KMS-11 (cell line): ENCODE measurements at regions not wholly inside any gene's neighbourhood (a gene's known extent, or its start where the extent isn't known, plus 50 kb on each side); places are given as distances from the start of the nearest gene placed in this dataset.
A peak's percentile ranks its signal among the peaks of the same experiment; 100 is the strongest.

ENCODE experiments used
- H2AFZ ChIP-seq: fragments of 200-600 bp; sonication (generic); 2 replicates; pipeline ENCODE4 v1.6.1; 2016; ENCODE audit warnings: antibody characterized with exemption, mixed run types, low read depth
- H3K27ac ChIP-seq: fragments of 200-600 bp; sonication (generic); 2 replicates; pipeline ENCODE4 v1.6.1; 2016; ENCODE audit warnings: mild to moderate bottlenecking, mixed run types
- H3K27me3 ChIP-seq: fragments of 200-600 bp; sonication (generic); 2 replicates; pipeline ENCODE4 v1.6.1; 2017; ENCODE audit warnings: mild to moderate bottlenecking, low read depth, mixed run types, moderate library complexity; ENCODE audit not compliant: insufficient read depth
- H3K36me3 ChIP-seq: fragments of 200-600 bp; sonication (generic); 2 replicates; pipeline ENCODE4 v1.6.1; 2017; ENCODE audit warnings: mild to moderate bottlenecking, mixed run types; ENCODE audit not compliant: insufficient read depth
- H3K4me1 ChIP-seq: fragments of 200-600 bp; sonication (generic); 2 replicates; pipeline ENCODE4 v1.6.1; 2016; ENCODE audit warnings: mild to moderate bottlenecking, low read depth, mixed run types; ENCODE audit not compliant: poor library complexity, severe bottlenecking
- H3K4me2 ChIP-seq: fragments of 200-600 bp; sonication (generic); 2 replicates; pipeline ENCODE4 v1.7.0; 2016; ENCODE audit warnings: mild to moderate bottlenecking, mixed run types
- H3K4me3 ChIP-seq: fragments of 200-600 bp; sonication (generic); IDR thresholded peaks from 2 replicates; pipeline ENCODE4 v1.6.1; 2017; ENCODE audit warnings: low read depth, low read length, mixed read lengths; ENCODE audit not compliant: insufficient read depth
- H3K79me2 ChIP-seq: fragments of 200-600 bp; sonication (generic); 2 replicates; pipeline ENCODE4 v1.6.1; 2016; ENCODE audit warnings: low read depth, mixed run types; ENCODE audit not compliant: insufficient read depth
- H3K9ac ChIP-seq: fragments of 200-600 bp; sonication (generic); 2 replicates; pipeline ENCODE4 v1.6.1; 2016; ENCODE audit warnings: mild to moderate bottlenecking, mixed run types
- H4K20me1 ChIP-seq: fragments of 200-600 bp; sonication (generic); 2 replicates; pipeline ENCODE4 v1.6.1; 2016; ENCODE audit warnings: mild to moderate bottlenecking, mixed run types; ENCODE audit not compliant: insufficient read depth
- TF ChIP-seq, protein P1 (sequence below): fragments of 200-600 bp; sonication (generic); conservative IDR thresholded peaks from 2 replicates; pipeline ENCODE4 v1.6.1; 2017; ENCODE audit warnings: low read depth, mild to moderate bottlenecking, antibody characterized with exemption, low read length, moderate library complexity, mixed read lengths

DNA sequence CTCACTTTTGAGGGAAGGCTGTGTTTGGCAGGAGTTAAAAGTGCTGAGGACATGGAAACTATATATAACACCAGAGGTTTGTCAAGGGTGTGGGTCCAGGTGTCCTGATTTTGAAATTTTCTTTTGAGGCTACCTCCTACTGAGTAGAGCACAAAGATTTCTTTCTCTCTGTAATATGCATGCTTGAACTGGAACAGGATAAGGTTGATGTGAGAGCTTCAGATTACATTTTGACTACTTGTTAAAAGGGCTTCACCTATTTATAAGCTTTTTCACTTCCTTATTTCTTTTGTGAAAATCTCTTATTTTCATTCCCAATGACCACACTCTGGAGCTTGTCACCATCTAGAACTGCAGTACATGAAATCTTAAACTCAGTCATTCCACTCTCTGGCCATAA is 59.8 kb upstream of the PLA2G4A start:
- Histone ChIP-seq H3K4me3 (peak overlapping the region; percentile 55), H2AFZ (peak overlapping the region; percentile 11; the same call in 1 of the 2 replicates), H3K9ac (no peak overlapping the region; the same call in 1 of the 2 replicates), H4K20me1 (no peaks in the 10 kb centered on the region), H3K27me3 (no peaks in the 10 kb centered on the region), H3K27ac (peak overlapping the region; percentile 51), H3K4me1 (peaks cover 71% of the 10 kb centered on the region), H3K36me3 (no peaks in the 10 kb centered on the region), H3K4me2 (peak overlapping the region; percentile 60), H3K79me2 (no peaks in the 10 kb centered on the region)
- TF ChIP-seq, protein P1, sequence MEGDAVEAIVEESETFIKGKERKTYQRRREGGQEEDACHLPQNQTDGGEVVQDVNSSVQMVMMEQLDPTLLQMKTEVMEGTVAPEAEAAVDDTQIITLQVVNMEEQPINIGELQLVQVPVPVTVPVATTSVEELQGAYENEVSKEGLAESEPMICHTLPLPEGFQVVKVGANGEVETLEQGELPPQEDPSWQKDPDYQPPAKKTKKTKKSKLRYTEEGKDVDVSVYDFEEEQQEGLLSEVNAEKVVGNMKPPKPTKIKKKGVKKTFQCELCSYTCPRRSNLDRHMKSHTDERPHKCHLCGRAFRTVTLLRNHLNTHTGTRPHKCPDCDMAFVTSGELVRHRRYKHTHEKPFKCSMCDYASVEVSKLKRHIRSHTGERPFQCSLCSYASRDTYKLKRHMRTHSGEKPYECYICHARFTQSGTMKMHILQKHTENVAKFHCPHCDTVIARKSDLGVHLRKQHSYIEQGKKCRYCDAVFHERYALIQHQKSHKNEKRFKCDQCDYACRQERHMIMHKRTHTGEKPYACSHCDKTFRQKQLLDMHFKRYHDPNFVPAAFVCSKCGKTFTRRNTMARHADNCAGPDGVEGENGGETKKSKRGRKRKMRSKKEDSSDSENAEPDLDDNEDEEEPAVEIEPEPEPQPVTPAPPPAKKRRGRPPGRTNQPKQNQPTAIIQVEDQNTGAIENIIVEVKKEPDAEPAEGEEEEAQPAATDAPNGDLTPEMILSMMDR: no peak

DNA sequence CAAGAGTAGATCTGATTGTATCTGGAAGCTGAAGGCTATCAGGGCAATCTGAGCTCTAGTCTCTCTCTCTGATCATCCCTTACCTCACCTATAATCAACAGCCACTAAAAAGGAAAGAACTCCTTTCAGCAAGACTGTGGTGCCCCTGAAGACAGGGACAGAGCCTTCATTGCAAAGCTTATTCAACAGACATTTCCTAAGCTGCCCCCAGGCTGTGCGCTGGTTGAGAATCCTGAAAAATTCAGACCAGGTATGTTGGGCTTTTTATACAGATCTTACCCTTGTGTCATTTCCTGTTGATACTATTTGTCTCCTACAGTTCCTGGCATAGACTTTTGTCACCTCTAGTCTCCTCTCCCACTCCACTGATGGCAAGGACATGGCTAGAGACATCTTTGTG is 63.3 kb upstream of the PLA2G4A start:
- Histone ChIP-seq H3K79me2 (no peaks in the 10 kb centered on the region), H3K27me3 (no peaks in the 10 kb centered on the region), H3K9ac (no peak overlapping the region), H3K4me3 (no peak overlapping the region), H3K27ac (no peak overlapping the region), H2AFZ (no peak overlapping the region), H3K4me1 (peaks cover 58% of the 10 kb centered on the region), H3K4me2 (no peak overlapping the region), H3K36me3 (no peaks in the 10 kb centered on the region), H4K20me1 (no peaks in the 10 kb centered on the region)
- TF ChIP-seq, protein P1: no peak

DNA sequence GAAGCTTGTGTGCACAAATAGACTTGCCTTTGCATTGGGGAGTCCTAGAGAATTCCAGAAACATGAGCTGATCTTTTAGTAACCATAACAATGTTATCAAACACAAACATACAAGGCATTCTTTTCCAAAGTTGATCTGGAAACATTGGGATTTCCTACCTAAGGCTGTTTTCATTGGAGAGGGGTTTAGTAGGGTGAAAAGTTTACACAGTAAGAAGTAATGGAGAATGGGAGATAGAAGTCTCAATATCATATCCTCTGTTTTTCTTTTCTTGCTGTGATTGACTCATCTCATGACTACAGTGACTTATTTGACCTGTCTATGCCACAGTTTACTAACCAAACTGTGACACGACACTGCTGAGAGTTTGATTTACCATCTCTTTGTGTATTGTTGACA is 65.6 kb upstream of the PLA2G4A start:
- TF ChIP-seq, protein P1: no peak
- no peak overlapping the region for H3K4me3 ChIP-seq
- no peaks in the 10 kb centered on the region for H3K36me3 ChIP-seq
- no peak overlapping the region for H3K4me2 ChIP-seq
- no peaks in the 10 kb centered on the region for H3K79me2 ChIP-seq
- H3K27me3 ChIP-seq: no peaks in the 10 kb centered on the region
- no peaks in the 10 kb centered on the region for H4K20me1 ChIP-seq
- no peak overlapping the region for H3K27ac ChIP-seq
- no peak overlapping the region for H2AFZ ChIP-seq
- no peak overlapping the region for H3K9ac ChIP-seq
- peaks cover 36% of the 10 kb centered on the region for H3K4me1 ChIP-seq

DNA sequence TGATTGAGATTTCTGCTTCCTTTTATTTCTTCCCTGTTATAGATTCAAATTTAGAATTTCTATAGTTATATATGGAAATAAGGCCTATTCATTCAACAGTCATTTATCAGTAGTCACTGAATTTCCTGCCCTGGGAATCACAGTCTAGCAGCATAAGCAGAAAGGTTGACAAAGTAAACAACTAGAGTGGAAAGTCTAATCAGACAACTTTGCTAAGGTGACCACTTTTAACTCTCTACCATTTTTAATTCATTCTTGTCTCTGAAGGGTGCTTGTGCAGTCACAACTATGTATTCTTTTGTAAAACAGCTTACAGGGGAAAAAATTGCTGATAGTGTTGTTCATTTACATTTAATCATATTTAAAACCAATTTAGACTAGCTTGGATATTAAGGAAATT is 66.1 kb upstream of the PLA2G4A start:
- Histone ChIP-seq H4K20me1 (no peaks in the 10 kb centered on the region), H3K27me3 (no peaks in the 10 kb centered on the region), H3K4me3 (no peak overlapping the region), H3K9ac (no peak overlapping the region), H3K36me3 (no peaks in the 10 kb centered on the region), H3K79me2 (no peaks in the 10 kb centered on the region), H3K4me2 (no peak overlapping the region), H3K4me1 (peaks cover 31% of the 10 kb centered on the region), H3K27ac (no peak overlapping the region), H2AFZ (no peak overlapping the region)
- TF ChIP-seq, protein P1: no peak
